ENCODE measurements at regions not wholly inside any gene's neighbourhood (a gene's known extent, or its start where the extent isn't known, plus 50 kb on each side); places are given as distances from the start of the nearest gene placed in this dataset.
A peak's percentile ranks its signal among the peaks of the same experiment; 100 is the strongest.

DNA sequence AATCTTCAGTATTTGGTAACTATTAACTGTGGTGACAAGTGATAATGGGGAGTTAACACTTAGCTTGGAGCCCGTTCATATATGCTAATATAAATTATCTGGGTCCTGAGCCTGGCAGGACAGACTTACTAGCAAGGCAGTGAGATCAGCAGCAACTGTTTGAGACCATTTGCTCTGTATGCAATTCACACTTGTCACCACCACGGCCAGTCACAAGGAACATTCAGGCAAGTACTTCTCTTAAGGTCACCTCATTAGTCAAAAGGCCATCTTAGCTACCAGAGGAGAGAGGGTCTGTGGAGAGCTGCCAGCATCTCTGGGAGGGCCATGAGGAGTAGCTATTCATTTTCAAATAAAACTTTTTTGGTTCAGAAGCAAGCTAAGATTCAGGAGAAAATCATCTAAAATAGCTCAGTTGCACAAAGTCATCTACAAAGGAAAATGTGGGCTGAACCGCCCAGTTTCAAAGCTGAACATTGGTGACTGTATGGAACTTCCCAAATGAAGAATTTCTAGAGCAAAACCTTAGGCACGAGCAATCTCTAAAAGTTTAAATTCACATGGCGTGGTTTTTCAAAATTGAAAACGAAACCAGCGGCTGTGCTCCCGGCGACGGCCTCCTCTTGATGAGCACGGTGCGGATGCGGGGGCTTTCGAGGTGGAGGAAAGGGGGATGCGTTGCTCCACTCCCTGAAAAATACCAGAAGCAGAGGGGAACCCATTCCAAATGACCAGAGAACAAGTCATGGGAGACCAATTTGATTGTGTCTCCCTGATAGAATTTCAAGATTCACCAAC, 233.5 kb upstream of the MGMT start:
- no peak for DNase-seq (ENCODE audit: low spot score)

DNA sequence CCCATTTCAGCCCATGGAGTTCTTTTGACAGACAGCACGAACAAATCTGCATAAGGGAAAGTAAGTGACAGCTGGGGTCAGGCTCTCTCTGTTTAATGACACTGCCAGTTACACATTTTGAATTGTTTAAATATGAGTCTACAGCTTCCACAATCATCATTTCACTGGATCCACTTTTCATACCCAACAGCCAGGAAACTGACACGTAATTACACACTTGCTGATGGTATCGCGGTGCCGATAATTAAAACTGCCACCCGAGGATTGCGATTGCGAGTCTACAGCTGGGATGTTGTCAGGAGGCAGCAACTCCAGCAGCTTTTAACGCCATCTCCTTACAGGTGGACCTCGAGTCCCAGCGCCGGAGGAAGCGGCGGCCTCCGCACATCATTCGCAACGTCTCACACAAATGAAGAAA, 230.8 kb upstream of the MGMT start:
- DNase-seq (ENCODE audit: low spot score): no peak

DNA sequence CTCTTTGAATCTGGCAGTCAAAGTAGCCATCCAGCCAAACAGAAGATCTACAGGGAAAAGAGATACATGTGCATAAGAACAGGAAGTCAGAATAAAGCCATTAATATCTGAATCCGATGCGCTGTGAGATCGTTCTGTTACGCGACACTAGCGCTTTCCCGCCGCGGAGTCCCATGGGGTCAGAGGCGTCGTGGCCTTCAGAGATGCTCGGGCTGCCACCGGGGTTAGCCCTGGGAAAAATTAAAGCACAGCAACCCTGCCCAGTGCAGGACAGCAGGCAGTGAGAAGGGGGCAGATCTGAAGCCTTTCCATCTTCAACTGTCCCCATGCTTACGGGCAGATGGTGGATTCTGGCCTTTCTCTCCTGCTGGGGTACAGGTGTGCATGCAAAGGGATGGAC, 225.6 kb upstream of the MGMT start:
- no peak for DNase-seq (ENCODE audit: low spot score)

DNA sequence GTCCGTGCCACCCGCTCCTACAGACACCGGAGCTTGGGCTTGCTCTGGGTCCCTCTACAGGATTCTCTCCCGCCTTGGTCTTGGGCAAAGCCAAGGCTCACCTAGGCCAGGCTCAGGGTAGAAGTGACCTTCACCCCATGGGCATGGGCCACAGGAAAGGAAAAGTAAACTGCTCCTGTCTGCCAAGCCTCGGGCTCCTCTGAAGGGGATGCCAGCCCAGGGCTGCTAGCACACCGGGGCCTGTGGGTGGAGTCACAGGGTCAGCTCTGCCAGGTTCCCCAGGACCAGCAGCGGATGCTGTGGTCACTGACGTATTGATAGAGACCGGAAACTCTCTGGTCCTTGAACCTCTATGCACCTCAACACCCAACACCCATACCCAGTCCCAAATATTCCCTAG, 222.7 kb upstream of the MGMT start:
- DNase-seq (ENCODE audit: low spot score): no peak

GRCh38 chr10:129244757-129245156, 222.3 kb upstream of the MGMT start:
- no peak for DNase-seq (ENCODE audit: low spot score)

DNA sequence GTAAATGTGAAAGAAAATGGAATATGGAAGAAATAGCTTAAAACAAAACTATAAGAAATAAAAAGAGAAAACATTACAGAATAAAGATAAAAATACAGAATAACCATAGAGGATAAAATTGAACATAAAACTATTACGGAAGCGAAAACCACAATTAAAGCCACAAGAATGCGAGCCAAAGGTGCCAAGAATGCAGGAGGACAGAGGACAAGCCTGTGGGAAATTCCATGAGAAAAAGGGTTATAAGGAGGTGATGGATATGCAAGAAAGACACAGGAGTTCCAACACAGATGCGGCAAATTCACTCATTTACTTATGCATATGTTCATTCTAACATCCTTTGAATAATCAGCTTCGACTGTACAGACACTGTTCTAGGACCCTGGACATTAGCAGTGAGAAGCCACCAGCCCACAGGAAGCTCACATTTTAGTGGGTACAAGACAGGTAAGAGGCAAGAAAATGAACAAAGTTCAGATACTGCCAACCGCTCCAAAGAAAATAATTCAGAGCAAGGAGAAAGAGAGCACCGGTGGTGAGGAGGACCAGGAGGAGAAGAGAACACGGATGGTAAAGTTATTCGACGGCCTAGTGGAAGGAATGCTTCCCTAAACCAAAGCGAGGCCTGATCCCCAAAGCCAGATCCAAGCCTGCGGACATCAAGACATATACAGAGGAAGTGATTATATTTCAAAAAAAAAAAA, 213.7 kb upstream of the MGMT start:
- DNase-seq (ENCODE audit: low spot score): no peak

DNA sequence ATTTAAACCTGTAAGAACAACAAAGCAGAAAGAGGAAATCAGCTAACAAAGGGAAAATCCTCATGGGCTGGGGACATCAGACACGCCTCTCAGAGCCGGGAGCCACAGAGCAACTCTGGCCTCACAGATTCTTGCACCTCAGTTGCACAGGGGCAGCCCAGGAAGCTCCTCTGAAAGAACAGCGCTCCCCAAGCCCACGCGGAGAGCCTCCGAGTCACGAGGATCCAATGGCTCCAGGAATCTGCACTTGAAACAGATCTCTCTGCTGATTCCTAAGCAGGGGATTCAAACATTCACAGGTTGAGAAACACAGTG, 213.2 kb upstream of the MGMT start:
- DNase-seq (ENCODE audit: low spot score): no peak

DNA sequence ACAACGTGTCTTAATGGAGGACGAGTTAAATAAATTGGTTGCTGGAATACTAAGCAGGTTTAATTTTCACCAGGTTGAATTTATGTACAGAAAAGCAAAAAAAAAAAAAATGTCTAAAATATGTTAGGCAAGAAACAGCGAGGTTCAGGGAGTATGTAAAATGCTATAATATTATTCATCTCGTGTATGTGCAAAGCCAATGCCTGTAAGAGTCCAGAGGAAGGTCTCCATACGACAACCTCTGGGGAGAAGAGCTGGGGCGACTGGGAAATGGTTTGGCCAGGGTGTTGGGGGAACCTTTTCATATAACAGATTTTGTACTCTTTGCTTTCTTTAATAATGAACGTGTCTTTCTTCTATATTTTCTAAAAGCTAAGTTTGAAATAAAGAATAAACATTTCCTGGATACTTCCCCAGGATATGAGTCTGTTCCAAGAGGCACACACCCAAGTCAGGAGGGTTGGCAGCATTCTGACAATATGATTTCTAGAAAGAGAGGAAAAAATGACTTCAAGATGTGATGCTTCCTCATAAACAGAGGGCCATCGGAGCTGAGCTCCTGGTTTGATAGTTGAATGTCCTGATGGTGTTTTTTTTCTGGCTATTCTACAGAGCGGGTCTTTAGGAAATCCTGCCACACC, 208.6 kb upstream of the MGMT start:
- DNase-seq (ENCODE audit: low spot score): no peak

- no peak for DNase-seq (ENCODE audit: low spot score)
Observed at GRCh38 chr10:129259128-129259815, 207.8 kb upstream of the MGMT start.

GRCh38 chr10:129272176-129272575, 194.9 kb upstream of the MGMT start:
- no peak for DNase-seq (ENCODE audit: low spot score)

- DNase-seq (ENCODE audit: low spot score): no peak
Observed at GRCh38 chr10:129272866-129273650, 194.0 kb upstream of the MGMT start.

DNA sequence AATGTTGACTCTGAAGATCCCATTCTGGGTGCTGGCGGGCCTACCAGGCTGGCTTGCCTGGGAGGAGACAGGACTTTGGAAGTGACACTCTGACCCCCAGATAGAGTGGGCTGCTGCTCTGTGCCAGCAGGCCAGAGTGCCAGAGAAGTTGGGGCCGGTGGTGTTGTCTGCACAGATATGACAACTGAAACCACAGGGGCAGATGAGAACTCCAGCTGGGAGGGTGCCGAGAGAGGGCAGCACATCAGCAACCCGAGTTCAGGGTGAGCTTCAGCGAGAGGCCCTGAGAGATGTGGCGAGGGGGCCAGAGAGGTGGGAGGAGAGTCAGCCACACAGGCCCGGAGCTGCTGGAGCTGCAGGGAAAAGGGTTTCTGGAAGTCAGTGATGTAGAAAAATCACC, 193.2 kb upstream of the MGMT start:
- no peak for DNase-seq (ENCODE audit: low spot score)

DNA sequence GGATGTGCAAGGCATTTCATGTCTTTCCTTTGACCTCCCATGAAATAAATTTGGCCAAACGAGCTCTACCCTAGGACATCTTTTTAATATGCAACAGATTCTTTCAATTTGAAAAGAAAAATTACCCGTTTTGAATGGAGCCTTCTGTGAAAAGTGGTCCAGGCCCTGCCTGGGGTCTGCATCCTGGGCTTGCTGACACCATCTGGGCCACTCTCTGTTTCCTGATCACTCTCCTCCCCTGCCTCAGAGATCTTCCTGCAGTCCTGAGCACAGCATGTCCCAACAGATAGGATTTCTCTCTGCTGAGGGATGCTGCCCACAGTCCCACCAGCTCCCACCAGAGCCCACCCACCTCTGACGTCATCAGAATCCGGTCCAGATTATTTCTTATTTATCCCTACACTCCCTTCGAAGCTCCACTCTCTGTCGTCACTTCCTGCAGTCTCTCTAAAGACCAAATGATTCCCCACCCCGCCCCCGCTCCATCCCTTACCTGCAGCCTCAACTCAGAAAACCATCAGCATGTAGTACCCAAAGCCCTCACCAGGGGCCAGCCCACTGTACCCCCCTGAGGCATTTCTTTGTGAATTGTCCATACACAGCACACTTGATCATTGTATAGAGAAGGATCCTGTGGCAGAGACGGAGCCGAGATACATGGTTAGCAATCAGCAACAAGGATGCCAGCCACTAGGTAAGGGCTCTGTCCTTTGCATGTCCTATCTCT, 192.1 kb upstream of the MGMT start:
- DNase-seq (ENCODE audit: low spot score): peak; percentile 11

GRCh38 chr10:129275886-129276285, 191.2 kb upstream of the MGMT start:
- DNase-seq (ENCODE audit: low spot score): no peak

GRCh38 chr10:129277084-129277483, 190.0 kb upstream of the MGMT start:
- DNase-seq (ENCODE audit: low spot score): no peak

GRCh38 chr10:129277841-129278240, 189.2 kb upstream of the MGMT start:
- no peak for DNase-seq (ENCODE audit: low spot score)

- DNase-seq (ENCODE audit: low spot score): no peak
Observed at GRCh38 chr10:129278686-129279085, 188.4 kb upstream of the MGMT start.

DNA sequence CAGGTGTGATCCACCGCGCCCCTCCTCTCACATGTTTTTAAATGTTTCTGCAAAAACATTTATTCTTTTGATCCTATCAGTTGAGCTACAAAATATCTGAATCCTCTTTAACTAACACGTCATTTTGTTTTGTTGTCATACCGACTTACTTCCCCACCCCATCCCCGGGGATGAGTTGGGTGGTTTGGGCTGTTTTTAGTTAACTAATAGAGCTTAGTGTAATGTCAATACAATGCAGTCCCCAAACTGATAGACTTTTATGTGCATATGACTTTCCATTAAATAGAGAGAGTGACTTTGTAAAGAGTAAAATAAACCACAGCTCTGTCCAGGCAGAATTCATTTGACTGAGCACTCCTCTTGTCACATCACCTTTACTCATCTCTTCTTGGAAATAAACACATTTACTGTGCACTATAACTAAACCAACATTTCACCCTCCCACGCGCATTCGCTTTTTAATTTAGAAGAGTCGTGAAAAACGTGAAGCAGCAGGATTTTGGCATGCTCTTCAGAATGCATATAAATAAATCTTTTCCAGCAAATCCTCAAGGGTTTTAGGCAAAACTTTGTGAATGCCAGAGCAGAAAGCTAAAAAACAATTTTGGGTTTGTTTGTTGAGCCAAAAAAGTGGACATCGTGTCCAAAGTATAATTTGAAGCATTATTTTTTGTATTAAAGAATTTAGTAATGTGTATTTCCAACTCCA, 187.4 kb upstream of the MGMT start:
- DNase-seq (ENCODE audit: low spot score): no peak

GRCh38 chr10:129280155-129280502, 186.9 kb upstream of the MGMT start:
- DNase-seq (ENCODE audit: low spot score): no peak

DNA sequence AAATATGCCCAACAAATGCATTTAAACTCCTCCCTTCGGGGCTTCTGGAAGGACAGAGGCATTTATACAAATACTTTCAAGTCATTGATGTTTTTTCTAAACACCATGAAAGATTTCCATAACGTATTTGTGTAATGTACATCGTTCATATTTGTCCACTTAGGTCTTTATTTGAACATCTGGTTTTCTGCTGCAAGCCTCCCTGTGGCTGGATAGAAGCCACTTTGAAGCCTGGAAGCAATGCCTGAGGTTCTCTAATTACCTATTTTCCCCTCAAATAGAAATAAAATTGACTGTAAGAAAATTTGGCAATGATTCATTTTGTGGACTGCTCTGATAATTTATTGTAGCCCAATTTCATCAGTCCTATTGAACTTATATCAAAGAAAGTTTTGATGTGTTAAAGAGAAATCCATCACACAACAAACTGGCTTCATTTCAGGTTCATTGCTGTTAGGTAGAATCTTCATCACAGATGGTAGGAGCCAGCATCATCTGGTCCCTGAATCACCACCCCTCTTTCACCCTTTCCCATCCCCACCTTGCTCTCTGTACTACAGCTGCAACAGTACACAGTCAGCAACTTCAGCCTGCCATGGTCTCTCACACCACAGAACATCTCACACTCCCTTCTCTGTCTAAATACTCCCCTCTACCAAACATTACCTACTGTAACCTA, 186.0 kb upstream of the MGMT start:
- DNase-seq (ENCODE audit: low spot score): no peak
